AG04450 (cell line): ENCODE measurements at regions not wholly inside any gene's neighbourhood (a gene's known extent, or its start where the extent isn't known, plus 50 kb on each side); places are given as distances from the start of the nearest gene placed in this dataset.

ENCODE experiments used
- CTCF ChIA-PET: fragments of 300-600, 350-600 bp; formaldehyde crosslinking; extraction: SDS; loops from one replicate; lab custom pipeline; 2022; ENCODE audit warnings: antibody characterized with exemption, inconsistent platforms; lab: Charles Lee
- POLR2A ChIA-PET: fragments of 350-600 bp; formaldehyde crosslinking; extraction: SDS; loops from one replicate; lab custom pipeline; 2021; ENCODE audit warnings: antibody characterized with exemption, inconsistent platforms; lab: Yijun Ruan, JAX
- DNase-seq: peaks from one replicate; pipeline ENCODE4 v3.0.0-alpha.2; 2011; ENCODE audit warnings: low read depth, low spot score
- H3K27ac ChIP-seq: one replicate; pipeline ENCODE4 v1.5.1; 2012; ENCODE audit warnings: low read depth, low read length, control low read depth
- H3K27me3 ChIP-seq: one replicate; pipeline ENCODE4 v1.6.0; 2012; ENCODE audit warnings: low read length; ENCODE audit not compliant: control insufficient read depth, insufficient read depth
- H3K4me3 ChIP-seq: 2 replicates; pipeline ENCODE4 v1.5.1; 2011; ENCODE audit warnings: mild to moderate bottlenecking, low read depth, low read length, control low read depth
- H3K9me3 ChIP-seq: 2 replicates; pipeline ENCODE4 v1.5.1; 2012; ENCODE audit warnings: low read length; ENCODE audit not compliant: control insufficient read depth, insufficient read depth
- TF ChIP-seq, protein P1 (sequence below): IDR thresholded peaks from 2 replicates; pipeline ENCODE4 v1.5.1; 2011; ENCODE audit warnings: low read depth, low read length, control low read depth, inconsistent platforms

- TF ChIP-seq, protein P1, sequence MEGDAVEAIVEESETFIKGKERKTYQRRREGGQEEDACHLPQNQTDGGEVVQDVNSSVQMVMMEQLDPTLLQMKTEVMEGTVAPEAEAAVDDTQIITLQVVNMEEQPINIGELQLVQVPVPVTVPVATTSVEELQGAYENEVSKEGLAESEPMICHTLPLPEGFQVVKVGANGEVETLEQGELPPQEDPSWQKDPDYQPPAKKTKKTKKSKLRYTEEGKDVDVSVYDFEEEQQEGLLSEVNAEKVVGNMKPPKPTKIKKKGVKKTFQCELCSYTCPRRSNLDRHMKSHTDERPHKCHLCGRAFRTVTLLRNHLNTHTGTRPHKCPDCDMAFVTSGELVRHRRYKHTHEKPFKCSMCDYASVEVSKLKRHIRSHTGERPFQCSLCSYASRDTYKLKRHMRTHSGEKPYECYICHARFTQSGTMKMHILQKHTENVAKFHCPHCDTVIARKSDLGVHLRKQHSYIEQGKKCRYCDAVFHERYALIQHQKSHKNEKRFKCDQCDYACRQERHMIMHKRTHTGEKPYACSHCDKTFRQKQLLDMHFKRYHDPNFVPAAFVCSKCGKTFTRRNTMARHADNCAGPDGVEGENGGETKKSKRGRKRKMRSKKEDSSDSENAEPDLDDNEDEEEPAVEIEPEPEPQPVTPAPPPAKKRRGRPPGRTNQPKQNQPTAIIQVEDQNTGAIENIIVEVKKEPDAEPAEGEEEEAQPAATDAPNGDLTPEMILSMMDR: no peak
- POLR2A ChIA-PET: no interaction called here
- no peak overlapping the region for H3K27ac ChIP-seq
- H3K9me3 ChIP-seq: no peaks in the 10 kb centered on the region
- no peak overlapping the region for H3K4me3 ChIP-seq
- DNase-seq: no peak
- no peaks in the 10 kb centered on the region for H3K27me3 ChIP-seq
- CTCF ChIA-PET: no interaction called here
These were observed 117.7 kb downstream of the TRMT11 start for GRCh38 chr6:126103993-126104392.

DNA sequence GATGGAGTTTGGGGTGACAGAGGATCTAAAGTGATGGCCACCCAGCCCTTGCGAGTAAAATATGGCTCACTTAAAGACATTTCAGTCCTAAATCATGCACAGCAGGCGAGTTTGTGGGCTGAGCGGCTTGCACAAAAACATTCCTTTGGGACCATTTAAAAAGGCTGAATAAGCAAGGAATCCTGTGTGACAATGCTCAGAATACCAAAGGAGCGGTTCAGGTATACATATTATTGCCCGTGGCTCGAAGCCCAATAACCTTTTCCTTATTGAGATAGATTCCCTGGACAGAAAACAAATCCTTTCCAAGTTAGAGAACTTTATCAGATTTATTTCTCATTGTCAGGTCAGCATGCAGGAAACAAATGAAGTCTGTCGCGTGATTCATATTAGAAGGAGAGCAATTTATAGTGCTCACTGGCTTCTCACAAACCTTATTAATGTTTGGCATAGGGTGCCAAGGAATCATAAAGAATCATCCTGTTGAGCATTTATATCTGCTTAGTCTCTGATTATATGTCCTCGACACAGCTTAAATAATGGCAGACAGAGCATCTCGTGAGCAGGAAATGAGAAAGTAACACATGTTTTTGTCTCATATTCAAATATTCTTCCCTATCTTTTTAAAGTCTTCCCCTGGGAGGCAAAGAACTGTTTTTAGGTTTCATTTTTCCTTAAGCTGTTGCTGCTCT is 121.3 kb downstream of the TRMT11 start:
- ChIA-PET POLR2A (no interaction called here), CTCF (no interaction called here)
- H3K27me3 ChIP-seq: no peaks in the 10 kb centered on the region
- H3K27ac ChIP-seq: no peak overlapping the region
- no peak overlapping the region for H3K4me3 ChIP-seq
- H3K9me3 ChIP-seq: no peaks in the 10 kb centered on the region
- TF ChIP-seq, protein P1: no peak
- no peak for DNase-seq

DNA sequence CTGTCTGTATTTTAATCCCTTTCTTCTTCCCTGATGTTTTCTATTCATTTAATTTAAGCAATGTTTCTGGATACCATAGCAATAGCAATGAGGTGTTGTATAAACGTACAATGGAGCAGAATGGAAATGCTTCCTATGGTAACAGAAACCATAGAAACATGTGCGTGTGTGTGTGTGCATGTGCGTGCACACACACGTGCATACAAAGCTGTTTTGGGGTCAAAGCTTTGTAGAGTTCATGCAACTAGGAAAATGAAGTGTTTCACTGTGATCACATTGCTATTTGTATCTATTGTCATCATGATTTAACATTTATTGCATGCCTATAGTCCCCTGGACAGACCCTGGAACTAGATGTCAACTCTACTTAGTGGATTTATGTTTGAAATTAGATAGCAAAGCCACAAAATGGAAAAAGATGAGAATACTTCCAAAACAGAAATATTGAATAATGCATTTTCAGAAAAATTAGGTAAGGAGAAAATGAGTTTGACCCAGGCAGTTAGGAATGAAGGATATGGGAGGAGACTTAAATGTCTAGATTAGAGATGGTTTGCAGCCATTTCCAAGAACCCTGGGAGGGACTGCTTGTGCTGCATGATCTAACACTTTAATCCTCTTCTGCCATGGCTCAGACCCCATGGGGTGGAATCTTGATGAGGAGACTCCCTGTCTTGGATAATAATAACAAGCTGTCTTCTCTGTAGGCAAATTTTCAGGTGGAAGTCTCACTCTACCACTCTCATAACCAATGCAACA is 124.4 kb downstream of the TRMT11 start:
- Histone ChIP-seq H3K27me3 (no peaks in the 10 kb centered on the region), H3K27ac (no peak overlapping the region), H3K4me3 (no peak overlapping the region), H3K9me3 (no peaks in the 10 kb centered on the region)
- TF ChIP-seq, protein P1: no peak
- no peak for DNase-seq
- POLR2A ChIA-PET: no interaction called here
- CTCF ChIA-PET: no interaction called here

DNA sequence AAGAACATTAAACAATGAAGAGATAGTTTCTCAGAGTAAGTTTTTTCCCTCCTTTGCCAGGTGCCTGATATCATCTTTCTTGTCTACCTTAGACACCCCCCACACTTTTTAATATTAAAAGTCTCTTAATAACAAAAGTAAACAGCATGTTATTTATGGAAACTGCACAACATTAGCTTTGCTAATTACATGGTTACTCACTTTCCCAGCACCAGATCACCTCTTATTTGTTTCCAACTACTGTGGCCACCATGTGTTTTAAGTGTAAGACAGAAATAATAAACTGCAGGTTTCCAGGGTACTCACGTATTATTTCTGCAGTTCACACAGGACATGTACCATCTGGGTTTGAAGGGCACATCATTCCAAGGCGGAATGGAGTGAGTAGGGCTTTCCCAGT is 125.0 kb downstream of the TRMT11 start:
- Histone ChIP-seq H3K9me3 (no peaks in the 10 kb centered on the region), H3K27me3 (no peaks in the 10 kb centered on the region), H3K4me3 (no peak overlapping the region), H3K27ac (no peak overlapping the region)
- ChIA-PET POLR2A (no interaction called here), CTCF (no interaction called here)
- no peak for DNase-seq
- TF ChIP-seq, protein P1: no peak

- ChIA-PET CTCF (interaction anchor here (0.6 kb wide), 1 partner anchor 75 kb away, joined by 3 read pairs; no protein-coding TSS in a partner anchor), POLR2A (no interaction called here)
- no peak overlapping the region for H3K4me3 ChIP-seq
These were observed 125.9 kb downstream of the TRMT11 start for GRCh38 chr6:126112171-126112632.

More at GRCh38 chr6:126112171-126112632, 125.9 kb downstream of the TRMT11 start:
- H3K9me3 ChIP-seq: no peaks in the 10 kb centered on the region
- TF ChIP-seq, protein P1: no peak
- H3K27ac ChIP-seq: no peak overlapping the region
- H3K27me3 ChIP-seq: no peaks in the 10 kb centered on the region
- no peak for DNase-seq
